NCI-H1694 treated with DMSO at 0.1 percent for 48 hours (cell line): ENCODE measurements at regions not wholly inside any gene's neighbourhood (a gene's known extent, or its start where the extent isn't known, plus 50 kb on each side); places are given as distances from the start of the nearest gene placed in this dataset.

ENCODE experiments used
- DNase-seq: peaks from one replicate; lab custom pipeline; 2025; lab: John Stamatoyannopoulos, UW

DNA sequence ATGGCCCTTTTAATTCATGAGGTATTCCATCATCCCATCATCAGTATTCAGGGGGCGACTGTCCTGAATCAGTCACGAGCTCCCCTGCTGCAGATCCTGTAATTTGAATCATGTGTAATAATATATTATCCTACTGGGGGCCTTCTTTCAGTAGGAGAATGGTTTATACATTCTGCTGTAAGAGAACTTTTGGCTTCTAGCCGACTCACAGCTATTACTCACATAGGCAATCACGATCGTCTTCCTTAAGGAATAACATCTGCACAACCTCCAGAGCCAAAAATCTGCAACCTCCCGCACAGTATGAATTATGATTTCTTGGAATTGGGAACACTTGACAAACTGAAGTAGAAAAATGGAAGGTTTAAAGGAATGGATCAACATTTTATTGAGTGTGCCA lies 343.0 kb downstream of the USP25 start:
- no peak for DNase-seq

DNA sequence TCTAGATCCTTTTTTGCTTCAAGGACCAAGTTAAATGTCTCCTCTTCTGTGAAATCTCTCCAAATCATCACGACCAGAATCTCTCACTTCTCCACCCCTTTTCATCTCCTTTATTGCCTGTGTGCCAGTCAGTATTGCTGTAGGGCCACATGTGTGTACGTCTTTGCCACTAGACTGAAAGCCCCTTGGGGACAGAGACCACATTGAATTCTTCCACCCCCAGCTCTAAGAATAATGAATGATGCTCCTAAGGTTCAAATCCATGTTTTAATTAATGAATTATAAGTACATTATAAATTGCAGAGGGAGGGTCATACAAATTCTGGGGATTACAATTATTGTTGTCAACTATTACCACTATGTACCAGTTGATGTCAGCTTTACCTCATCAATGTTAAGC lies 343.8 kb downstream of the USP25 start:
- no peak for DNase-seq

- no peak for DNase-seq
Measured at GRCh38 chr21:16074950-16075489, 345.2 kb downstream of the USP25 start.

DNA sequence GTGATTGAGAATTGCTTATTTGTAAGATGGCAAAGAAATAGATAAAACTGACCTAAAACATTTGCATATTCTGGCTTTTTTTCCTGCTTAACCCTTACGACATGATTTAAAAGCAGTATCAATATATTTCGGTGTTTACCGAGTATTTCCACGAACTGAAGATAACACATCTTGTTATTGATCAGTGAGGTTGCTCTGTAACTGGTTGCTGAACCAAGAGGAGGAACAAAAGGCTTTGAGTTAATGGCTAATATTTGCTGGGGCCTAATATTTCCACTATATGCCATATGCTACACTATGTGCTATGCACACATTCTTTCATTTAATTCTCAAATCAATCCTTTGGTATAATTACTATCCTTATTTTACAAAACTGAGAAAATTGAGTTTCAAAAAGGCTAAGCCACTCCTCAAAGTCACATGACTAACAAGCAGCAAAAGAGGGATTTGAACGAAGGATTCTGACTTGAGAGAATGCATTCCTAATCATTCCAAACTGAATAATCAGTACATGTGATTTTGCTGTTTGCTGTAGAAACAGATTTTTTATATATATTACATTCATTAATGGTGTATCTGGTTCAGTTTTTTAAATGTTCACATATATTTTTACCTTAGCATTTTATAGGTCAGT lies 346.0 kb downstream of the USP25 start:
- no peak for DNase-seq

DNA sequence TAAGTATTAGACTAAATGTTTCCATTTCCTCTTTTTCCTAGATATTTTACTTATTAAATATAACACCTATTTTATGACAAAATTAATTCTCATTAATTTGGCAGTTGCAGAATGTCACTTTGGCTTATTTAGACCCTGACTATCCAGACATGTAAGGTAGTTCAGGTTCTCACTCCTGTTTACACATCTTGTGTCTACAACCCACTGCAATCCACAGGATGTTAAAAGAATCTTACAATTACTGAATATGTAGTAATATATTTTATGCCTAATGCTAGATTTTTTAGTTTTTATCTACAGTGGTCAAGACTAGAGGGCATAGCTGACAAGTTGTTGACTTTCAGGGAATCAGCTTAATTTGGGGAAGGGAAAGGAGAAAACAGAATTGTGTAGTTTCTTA lies 346.7 kb downstream of the USP25 start:
- no peak for DNase-seq

DNA sequence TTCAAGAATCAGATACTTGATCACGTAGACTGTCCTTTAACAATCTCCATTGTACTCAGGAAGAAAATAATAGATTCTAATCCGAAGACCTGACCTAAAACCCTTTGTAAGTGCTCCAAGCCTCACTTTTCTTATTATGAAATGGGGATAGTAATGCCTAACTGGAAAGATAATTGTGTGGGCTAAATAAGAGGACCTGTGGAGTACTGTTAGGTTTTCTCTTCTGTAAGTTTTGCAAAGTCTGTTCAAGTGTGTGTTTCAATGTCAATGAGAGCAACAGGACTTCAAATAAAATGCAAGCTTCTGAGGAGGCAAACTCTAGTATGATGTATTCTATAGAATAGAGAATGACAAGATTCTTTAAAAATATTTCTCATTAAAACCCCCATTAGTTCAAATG lies 348.6 kb downstream of the USP25 start:
- no peak for DNase-seq

DNA sequence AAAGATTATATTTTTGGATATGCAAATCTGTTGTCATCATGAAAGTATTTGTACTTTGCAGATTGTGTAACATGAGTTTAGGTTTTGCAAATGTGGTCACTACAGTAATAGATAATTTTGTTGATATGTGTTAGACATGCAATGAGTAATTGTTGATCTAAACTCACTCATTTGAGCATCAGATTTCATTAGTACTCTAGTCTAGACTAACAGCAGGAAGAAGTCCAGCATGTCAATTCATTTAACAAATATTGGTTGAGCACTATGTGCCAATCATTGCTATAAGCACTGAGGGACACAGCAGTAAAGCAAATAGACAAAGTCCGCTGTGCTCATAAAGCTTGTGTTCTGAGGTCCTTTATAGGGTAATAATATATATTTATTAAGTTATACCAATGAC lies 350.0 kb downstream of the USP25 start:
- no peak for DNase-seq

GRCh38 chr21:16081304-16081703 lies 351.5 kb downstream of the USP25 start:
- DNase-seq: no peak

DNA sequence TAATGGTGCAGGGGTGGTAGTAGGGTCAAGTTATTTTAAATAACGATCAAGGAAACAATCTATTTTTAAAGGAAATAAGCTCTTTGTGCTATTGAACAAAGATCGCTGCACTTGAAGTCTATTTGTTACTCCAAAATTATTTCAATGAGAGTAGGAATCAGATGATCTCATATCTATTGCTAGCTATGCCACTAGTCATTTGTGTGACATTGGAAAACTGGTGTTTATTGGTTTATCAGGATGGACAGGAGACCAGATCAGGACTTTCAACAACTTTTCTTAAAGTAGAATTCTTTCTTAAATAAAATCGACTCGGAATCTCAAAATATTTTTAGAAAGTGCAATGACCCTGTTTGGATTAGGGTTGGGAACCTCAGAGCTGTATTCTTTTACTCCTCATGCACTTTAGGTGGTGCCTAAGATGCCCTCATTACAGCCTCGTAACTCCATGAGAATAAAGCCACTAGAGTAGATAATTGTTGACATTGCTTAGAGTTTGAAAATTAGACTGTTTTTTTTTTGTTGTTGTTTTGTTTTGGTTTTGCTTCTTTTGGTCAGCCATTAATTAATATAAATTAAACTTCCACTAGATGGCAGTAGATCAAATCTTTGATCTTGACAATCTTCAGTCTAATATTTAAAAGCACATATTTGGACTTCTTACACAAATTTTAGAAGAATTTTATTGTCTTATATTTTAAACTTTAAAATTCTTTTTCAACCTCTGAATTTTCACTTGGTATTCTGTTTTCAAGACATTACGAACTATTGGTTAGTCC lies 352.4 kb downstream of the USP25 start:
- peak; percentile 29 for DNase-seq

- DNase-seq: no peak
Measured at GRCh38 chr21:16084776-16085364, 355.1 kb downstream of the USP25 start.

- no peak for DNase-seq
Measured at GRCh38 chr21:16085421-16085820, 355.6 kb downstream of the USP25 start.

GRCh38 chr21:16086121-16086520 lies 356.3 kb downstream of the USP25 start:
- no peak for DNase-seq

DNA sequence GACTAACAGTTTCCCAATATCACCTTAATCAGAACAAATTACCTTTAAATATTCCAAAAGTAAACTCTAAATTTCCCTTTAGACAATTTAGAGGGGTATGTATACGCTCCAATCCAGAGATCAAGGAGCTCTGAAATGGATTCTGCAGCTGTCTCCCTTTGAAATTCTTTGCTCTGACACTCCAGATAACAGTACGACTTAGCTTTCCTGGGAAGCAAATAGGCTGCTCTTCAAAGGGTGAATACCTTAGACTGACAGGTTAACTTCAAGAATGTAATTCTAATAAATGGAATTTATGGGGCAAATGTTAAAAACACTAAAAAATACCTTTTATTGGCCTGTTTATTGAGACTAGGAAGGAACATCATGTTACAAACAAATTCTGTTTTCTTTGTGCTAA lies 357.2 kb downstream of the USP25 start:
- no peak for DNase-seq

- DNase-seq: no peak
Measured at GRCh38 chr21:16087523-16087922, 357.7 kb downstream of the USP25 start.

- no peak for DNase-seq
Measured at GRCh38 chr21:16088056-16088455, 358.3 kb downstream of the USP25 start.

- DNase-seq: no peak
Measured at GRCh38 chr21:16095005-16095404, 365.2 kb downstream of the USP25 start.

GRCh38 chr21:16096988-16097387 lies 367.2 kb downstream of the USP25 start:
- no peak for DNase-seq

- no peak for DNase-seq
Measured at GRCh38 chr21:16102113-16102512, 372.3 kb downstream of the USP25 start.

- DNase-seq: no peak
Measured at GRCh38 chr21:16108561-16109075, 378.8 kb downstream of the USP25 start.

DNA sequence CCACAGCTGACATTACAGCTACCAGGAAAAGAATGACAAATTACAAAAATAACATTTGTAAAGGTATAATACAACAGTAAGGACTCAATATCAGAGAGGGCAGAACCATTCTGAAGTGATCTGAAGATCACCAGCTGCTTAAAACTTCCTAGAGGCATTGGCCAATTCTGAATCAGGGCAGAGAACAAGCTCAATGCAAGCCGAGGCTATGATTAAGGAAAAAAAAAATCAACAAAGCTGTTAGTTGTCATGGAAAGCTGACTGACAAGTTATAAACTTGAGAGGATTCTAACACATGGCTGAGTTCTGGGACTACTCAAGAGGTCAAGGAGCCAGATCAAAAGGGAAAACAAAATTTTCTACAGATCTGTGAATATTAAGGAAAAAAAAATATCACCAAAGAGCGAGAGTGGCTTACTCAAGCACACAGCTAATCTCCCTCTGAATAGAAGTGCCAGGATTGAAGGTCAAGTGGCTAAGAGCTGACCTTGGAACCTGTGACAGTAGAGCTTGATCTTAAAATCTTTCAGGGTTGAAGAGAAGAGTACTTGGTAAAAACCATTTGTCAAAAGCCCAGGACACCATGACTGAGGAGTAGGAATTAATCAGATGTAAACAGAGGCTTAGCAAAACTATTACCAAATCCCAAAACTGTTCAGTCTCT lies 383.4 kb downstream of the USP25 start:
- DNase-seq: no peak

GRCh38 chr21:16115461-16115860 lies 385.7 kb downstream of the USP25 start:
- DNase-seq: no peak

DNA sequence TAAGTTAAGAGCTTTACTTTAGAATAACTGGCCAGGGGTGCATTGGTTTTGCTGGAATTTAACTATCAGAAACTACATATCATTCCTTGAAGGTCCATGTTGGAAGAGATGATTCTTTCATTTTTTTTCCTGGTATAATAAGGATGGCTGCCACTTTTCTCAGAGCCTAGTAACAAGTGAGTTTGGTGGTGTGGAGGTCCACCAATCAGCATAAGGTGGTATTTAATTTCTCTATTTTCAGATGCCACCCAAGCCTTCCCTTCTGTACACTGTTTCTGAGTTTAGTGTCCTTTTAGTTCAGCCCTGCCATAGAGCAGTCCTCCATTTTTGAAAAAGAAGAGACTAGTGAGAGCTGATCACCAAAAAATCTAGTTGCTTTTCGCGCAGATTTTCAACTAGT lies 386.3 kb downstream of the USP25 start:
- DNase-seq: no peak
